GM12878 (cell line): ENCODE measurements at regions not wholly inside any gene's neighbourhood (a gene's known extent, or its start where the extent isn't known, plus 50 kb on each side); places are given as distances from the start of the nearest gene placed in this dataset.

Source experiments
- ATF7 ChIP-seq: fragments of 450-650 bp; IDR thresholded peaks from 2 replicates; pipeline ENCODE4 v1.6.1; 2016; ENCODE audit warnings: low read depth, mild to moderate bottlenecking
- BHLHE40 ChIP-seq, 2 experiments: fragments of 450-650 bp in 1 of 2; IDR thresholded peaks; 2 replicates each; pipeline ENCODE4 v1.6.1; 2011 to 2017; ENCODE audit warnings: low read depth in 2 of 2, borderline replicate concordance in 1 of 2, improper control_type of control experiment in 1 of 2, low read length in 1 of 2, mild to moderate bottlenecking in 1 of 2
- CBFB ChIP-seq: IDR thresholded peaks from 2 replicates; pipeline ENCODE4 v1.6.1; 2016; ENCODE audit warnings: antibody characterized with exemption, low read depth
- CBX5 ChIP-seq: sonication (generic); IDR thresholded peaks from 2 replicates; pipeline ENCODE4 v1.6.1; 2016; ENCODE audit warnings: low read depth, moderate library complexity, mild to moderate bottlenecking, inconsistent platforms
- CREM ChIP-seq: IDR thresholded peaks from 2 replicates; pipeline ENCODE4 v1.6.1; 2014; ENCODE audit warnings: antibody characterized with exemption, low read depth
- DPF2 ChIP-seq: fragments of 450-650 bp; IDR thresholded peaks from 2 replicates; pipeline ENCODE4 v1.6.1; 2017; ENCODE audit warnings: mild to moderate bottlenecking
- ETV6 ChIP-seq, 2 experiments: fragments of 450-650 bp in 1 of 2; IDR thresholded peaks in 1 of 2; conservative IDR thresholded peaks in 1 of 2; 2 replicates each; pipeline ENCODE4 v1.6.1; 2014; ENCODE audit warnings: antibody characterized with exemption in 1 of 2, borderline replicate concordance in 1 of 2, low read depth in 1 of 2, mild to moderate bottlenecking in 1 of 2, moderate library complexity in 1 of 2
- FOXM1 ChIP-seq: IDR thresholded peaks from 2 replicates; pipeline ENCODE4 v1.6.1; 2012; ENCODE audit warnings: low read depth, mild to moderate bottlenecking, inconsistent platforms, low read length, moderate library complexity
- HDAC6 ChIP-seq: fragments of 200-600 bp; sonication (generic); IDR thresholded peaks from one replicate; pipeline ENCODE4 v1.8.0; 2017; ENCODE audit warnings: antibody characterized with exemption; ENCODE audit not compliant: unreplicated experiment
- IKZF1 ChIP-seq: fragments of 450-650 bp; conservative IDR thresholded peaks from 2 replicates; pipeline ENCODE4 v1.6.1; 2017; ENCODE audit warnings: antibody characterized with exemption, mild to moderate bottlenecking
- IKZF2 ChIP-seq, 2 experiments: fragments of 450-650 bp; IDR thresholded peaks; 2 replicates each; pipeline ENCODE4 v1.6.1; 2017; ENCODE audit warnings: mild to moderate bottlenecking in 2 of 2, moderate library complexity in 2 of 2
- MEF2A ChIP-seq: IDR thresholded peaks from 2 replicates; pipeline ENCODE4 v1.6.1; 2011; ENCODE audit warnings: low read depth, mild to moderate bottlenecking, low read length, moderate library complexity; ENCODE audit not compliant: insufficient read depth
- MTA3 ChIP-seq: IDR thresholded peaks from 2 replicates; pipeline ENCODE4 v1.6.1; 2012; ENCODE audit warnings: low read length, inconsistent platforms, borderline replicate concordance
- NFIC ChIP-seq: IDR thresholded peaks from 2 replicates; pipeline ENCODE4 v1.6.1; 2012; ENCODE audit warnings: low read depth, mild to moderate bottlenecking, inconsistent platforms, low read length, moderate library complexity
- POU2F2 ChIP-seq: IDR thresholded peaks from 3 replicates; pipeline ENCODE4 v1.6.1; 2011; ENCODE audit warnings: low read depth, mild to moderate bottlenecking, low read length, borderline replicate concordance
- RB1 ChIP-seq: fragments of 450-650 bp; formaldehyde crosslinking; IDR thresholded peaks from 2 replicates; pipeline ENCODE4 v1.6.1; 2017; ENCODE audit warnings: mild to moderate bottlenecking, borderline replicate concordance
- RUNX3 ChIP-seq: IDR thresholded peaks from 2 replicates; pipeline ENCODE4 v1.6.1; 2012; ENCODE audit warnings: low read length, inconsistent platforms
- SPI1 ChIP-seq: IDR thresholded peaks from 2 replicates; pipeline ENCODE4 v1.6.1; 2011; ENCODE audit warnings: low read depth, mild to moderate bottlenecking, low read length, moderate library complexity, borderline replicate concordance; ENCODE audit not compliant: insufficient read depth
- SREBF1 ChIP-seq: IDR thresholded peaks from 2 replicates; pipeline ENCODE4 v1.6.1; 2012; ENCODE audit warnings: mild to moderate bottlenecking, low read length
- SRF ChIP-seq, 2 experiments: IDR thresholded peaks; 2 replicates each; pipeline ENCODE4 v1.6.1; 2011; ENCODE audit warnings: low read depth in 2 of 2, low read length in 2 of 2, mild to moderate bottlenecking in 1 of 2, moderate library complexity in 1 of 2
- TARDBP ChIP-seq: IDR thresholded peaks from 2 replicates; pipeline ENCODE4 v1.6.1; 2016; ENCODE audit warnings: borderline replicate concordance
- TCF12 ChIP-seq: IDR thresholded peaks from 2 replicates; pipeline ENCODE4 v1.6.1; 2011; ENCODE audit warnings: low read depth, mild to moderate bottlenecking, low read length
- TF ChIP-seq, protein P1 (sequence below): IDR thresholded peaks from 2 replicates; pipeline ENCODE4 v1.6.1; 2011; ENCODE audit warnings: borderline replicate concordance, low read depth, mild to moderate bottlenecking, moderate library complexity, mixed read lengths, low read length; ENCODE audit not compliant: insufficient read depth; ENCODE audit errors: extremely low read length
- TF ChIP-seq, protein P2 (sequence below): fragments of 450-650 bp; formaldehyde crosslinking; IDR thresholded peaks from 2 replicates; pipeline ENCODE4 v1.4.0; 2020; ENCODE audit warnings: mild to moderate bottlenecking, moderate library complexity

DNA sequence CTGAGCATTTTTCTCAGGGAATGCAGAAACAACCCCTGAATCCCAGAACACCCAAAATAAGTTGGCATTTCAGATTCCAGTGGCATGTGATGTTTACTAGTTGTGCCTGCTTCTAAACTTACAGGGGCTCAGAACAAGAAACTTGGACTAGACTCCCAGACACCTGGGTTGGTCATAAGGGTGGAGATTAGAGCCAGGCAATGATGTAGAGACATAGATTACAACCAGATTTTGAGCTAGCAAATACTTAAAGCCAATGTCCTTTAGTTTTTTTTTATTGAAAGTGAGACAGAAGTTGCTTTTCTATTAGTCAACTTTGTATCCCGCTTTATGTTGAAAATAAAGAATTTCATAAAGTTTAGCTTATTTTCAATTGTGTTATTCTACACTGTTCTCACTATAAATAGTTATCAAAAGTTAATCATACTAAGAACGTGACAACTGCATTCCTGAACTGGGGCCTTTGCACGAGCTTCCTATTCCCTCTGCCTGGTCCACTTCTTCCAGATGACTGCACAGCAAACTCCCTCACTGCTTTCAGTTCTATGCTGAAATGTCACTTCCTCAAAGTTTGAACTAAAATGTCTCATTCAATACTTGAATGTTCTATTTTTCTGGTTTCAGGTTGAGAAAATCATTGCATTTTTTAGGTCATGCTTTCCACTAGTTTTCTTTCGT, 224.7 kb upstream of the PPP1R2C start (continued):
- peak; percentile 65 for TF ChIP-seq CREM
- TF ChIP-seq SPI1, result peak; percentile 91
- no peak for TF ChIP-seq CBFB
- TF ChIP-seq CBX5, result 0 out of 2 replicates have a peak, but pooled peaks have one; percentile 23
- peak; percentile 70 to 77 for TF ChIP-seq BHLHE40 (IDR thresholded peaks at IDR 0.05; ENCODE audit: borderline replicate concordance in 1 of 2, low read depth in 2 of 2, low read length in 1 of 2)
- TF ChIP-seq NFIC, result peak; percentile 91
- TF ChIP-seq MTA3, result peak; percentile 48; the same call in 1 of the 2 replicates
- TF ChIP-seq, protein P1, sequence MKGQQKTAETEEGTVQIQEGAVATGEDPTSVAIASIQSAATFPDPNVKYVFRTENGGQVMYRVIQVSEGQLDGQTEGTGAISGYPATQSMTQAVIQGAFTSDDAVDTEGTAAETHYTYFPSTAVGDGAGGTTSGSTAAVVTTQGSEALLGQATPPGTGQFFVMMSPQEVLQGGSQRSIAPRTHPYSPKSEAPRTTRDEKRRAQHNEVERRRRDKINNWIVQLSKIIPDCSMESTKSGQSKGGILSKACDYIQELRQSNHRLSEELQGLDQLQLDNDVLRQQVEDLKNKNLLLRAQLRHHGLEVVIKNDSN, result no peak
- peak in 1 of 2 experiments; percentile 83; a peak in 2 of 4 replicates for TF ChIP-seq ETV6 (conservative IDR thresholded peaks at IDR 0.05 in 1 of 2, IDR thresholded peaks at IDR 0.05 in 1 of 2; ENCODE audit: borderline replicate concordance in 1 of 2, low read depth in 1 of 2)
- 0 out of 2 replicates have a peak, but pooled peaks have one; percentile 5 for TF ChIP-seq TCF12
- TF ChIP-seq IKZF1, result peak; percentile 85
- TF ChIP-seq SRF (IDR thresholded peaks at IDR 0.05; ENCODE audit: low read depth in 2 of 2, low read length in 2 of 2), result 0 out of 4 replicates have a peak, but pooled peaks of 1 of the 2 experiments have one; percentile 14
- TF ChIP-seq FOXM1, result peak; percentile 91
- TF ChIP-seq, protein P2, sequence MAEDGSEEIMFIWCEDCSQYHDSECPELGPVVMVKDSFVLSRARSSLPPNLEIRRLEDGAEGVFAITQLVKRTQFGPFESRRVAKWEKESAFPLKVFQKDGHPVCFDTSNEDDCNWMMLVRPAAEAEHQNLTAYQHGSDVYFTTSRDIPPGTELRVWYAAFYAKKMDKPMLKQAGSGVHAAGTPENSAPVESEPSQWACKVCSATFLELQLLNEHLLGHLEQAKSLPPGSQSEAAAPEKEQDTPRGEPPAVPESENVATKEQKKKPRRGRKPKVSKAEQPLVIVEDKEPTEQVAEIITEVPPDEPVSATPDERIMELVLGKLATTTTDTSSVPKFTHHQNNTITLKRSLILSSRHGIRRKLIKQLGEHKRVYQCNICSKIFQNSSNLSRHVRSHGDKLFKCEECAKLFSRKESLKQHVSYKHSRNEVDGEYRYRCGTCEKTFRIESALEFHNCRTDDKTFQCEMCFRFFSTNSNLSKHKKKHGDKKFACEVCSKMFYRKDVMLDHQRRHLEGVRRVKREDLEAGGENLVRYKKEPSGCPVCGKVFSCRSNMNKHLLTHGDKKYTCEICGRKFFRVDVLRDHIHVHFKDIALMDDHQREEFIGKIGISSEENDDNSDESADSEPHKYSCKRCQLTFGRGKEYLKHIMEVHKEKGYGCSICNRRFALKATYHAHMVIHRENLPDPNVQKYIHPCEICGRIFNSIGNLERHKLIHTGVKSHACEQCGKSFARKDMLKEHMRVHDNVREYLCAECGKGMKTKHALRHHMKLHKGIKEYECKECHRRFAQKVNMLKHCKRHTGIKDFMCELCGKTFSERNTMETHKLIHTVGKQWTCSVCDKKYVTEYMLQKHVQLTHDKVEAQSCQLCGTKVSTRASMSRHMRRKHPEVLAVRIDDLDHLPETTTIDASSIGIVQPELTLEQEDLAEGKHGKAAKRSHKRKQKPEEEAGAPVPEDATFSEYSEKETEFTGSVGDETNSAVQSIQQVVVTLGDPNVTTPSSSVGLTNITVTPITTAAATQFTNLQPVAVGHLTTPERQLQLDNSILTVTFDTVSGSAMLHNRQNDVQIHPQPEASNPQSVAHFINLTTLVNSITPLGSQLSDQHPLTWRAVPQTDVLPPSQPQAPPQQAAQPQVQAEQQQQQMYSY, result no peak
- no peak for TF ChIP-seq HDAC6
- peak; percentile 75 for TF ChIP-seq DPF2
- no peak for TF ChIP-seq POU2F2
- peak; percentile 57; the same call in 1 of the 2 replicates for TF ChIP-seq RUNX3
- TF ChIP-seq SREBF1, result no peak
- TF ChIP-seq IKZF2 (IDR thresholded peaks at IDR 0.05), result peak; percentile 90 to 91
- no peak for TF ChIP-seq TARDBP
- no peak for TF ChIP-seq RB1
- peak; percentile 33; the same call in 1 of the 2 replicates for TF ChIP-seq ATF7
- TF ChIP-seq MEF2A, result 0 out of 2 replicates have a peak, but pooled peaks have one; percentile 31
